SK-N-MC (cell line): ENCODE measurements at regions not wholly inside any gene's neighbourhood (a gene's known extent, or its start where the extent isn't known, plus 50 kb on each side); places are given as distances from the start of the nearest gene placed in this dataset.
"Not testable (repeated sequence)": the region's sequence is repeated elsewhere in the genome, so short reads cannot be mapped to it uniquely, and the experiment has no call there.

Source experiments
- DNase-seq: peaks from one replicate; pipeline ENCODE4 v3.0.0-alpha.2; 2011; ENCODE audit warnings: low read depth, low spot score
- H3K27ac ChIP-seq: fragments of 200-600 bp; sonication (generic); 2 replicates; pipeline ENCODE4 v1.5.1; 2016; ENCODE audit warnings: mixed run types
- H3K36me3 ChIP-seq: fragments of 200-600 bp; sonication (generic); 2 replicates; pipeline ENCODE4 v1.6.1; 2017; ENCODE audit warnings: antibody characterized with exemption, low read length, mixed read lengths; ENCODE audit not compliant: insufficient read depth
- H3K4me3 ChIP-seq: fragments of 200-600 bp; sonication (generic); 2 replicates; pipeline ENCODE4 v1.5.1; 2016
- H3K9ac ChIP-seq: fragments of 200-600 bp; sonication (generic); 2 replicates; pipeline ENCODE4 v1.8.0; 2017; ENCODE audit warnings: mixed run types, mixed read lengths; ENCODE audit not compliant: insufficient read length
- H3K9me3 ChIP-seq: fragments of 200-600 bp; sonication (generic); 2 replicates; pipeline ENCODE4 v1.6.1; 2017; ENCODE audit warnings: low read depth, mild to moderate bottlenecking, antibody characterized with exemption, low read length, moderate library complexity, mixed read lengths
- EZH2 ChIP-seq: fragments of 200-600 bp; sonication (generic); IDR thresholded peaks from one replicate; pipeline ENCODE4 v1.6.1; 2017; ENCODE audit warnings: antibody characterized with exemption
- FOXP2 ChIP-seq: optimal IDR thresholded peaks from 2 replicates; pipeline ENCODE3; 2011; ENCODE audit warnings: mild to moderate bottlenecking, moderate library complexity; ENCODE audit not compliant: insufficient read depth; ENCODE audit errors: extremely low read length, control extremely low read depth
- POLR2AphosphoS5 ChIP-seq: IDR thresholded peaks from 2 replicates; pipeline ENCODE4 v1.6.1; 2012; ENCODE audit warnings: mild to moderate bottlenecking, low read depth, low read length, borderline replicate concordance

- H3K4me3 ChIP-seq: no peak overlapping the region
- H3K9me3 ChIP-seq: no peaks in the 10 kb centered on the region
- DNase-seq: no peak
- no peaks in the 10 kb centered on the region for H3K36me3 ChIP-seq
- no peak overlapping the region for H3K9ac ChIP-seq
- no peak for TF ChIP-seq FOXP2
- no peak overlapping the region for H3K27ac ChIP-seq
These were observed 1838.1 kb upstream of the DEFB115 start for GRCh38 chr20:29419378-29419777.

DNA sequence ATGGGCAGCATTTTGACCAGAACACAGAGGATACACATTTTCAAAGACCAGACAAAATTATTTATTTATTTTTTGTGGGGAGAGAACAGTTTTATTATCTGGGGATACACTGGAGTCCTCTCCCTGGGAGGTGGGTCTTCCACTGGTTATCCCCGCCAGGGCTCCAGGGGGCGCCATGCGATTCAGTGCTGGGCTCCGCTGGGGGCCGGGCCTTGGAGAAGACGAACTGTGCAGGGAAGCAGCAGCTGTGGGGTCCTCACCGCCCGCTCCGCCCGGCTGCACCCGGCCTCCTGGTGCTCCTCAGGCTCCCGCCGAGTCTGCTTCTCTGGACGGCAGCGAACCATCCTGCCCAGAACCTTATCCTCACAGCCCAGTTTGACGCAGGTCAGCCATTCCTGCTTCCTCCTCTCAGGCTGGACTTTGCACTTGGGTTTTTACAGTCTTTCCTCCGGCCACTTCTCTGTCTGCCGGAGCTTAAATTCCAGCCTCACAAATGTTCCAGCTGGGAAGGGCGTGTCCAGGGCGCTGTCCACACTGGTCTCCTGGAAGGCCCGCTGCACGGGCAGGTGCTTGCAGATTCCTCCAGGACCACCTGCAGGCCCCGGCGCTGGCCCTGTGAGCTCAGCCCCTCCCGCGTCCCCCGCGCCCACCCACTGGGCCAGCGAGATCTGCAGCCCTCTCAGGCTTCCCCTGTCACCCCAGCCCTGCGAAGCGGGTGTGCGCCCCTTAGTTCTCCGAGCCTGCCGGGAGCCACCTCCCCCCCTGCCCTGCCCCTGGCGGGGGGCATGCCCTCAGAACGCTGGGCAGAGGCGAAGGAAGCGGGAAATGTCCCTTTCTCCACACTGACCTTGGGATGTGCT lies 1830.0 kb upstream of the DEFB115 start:
- TF ChIP-seq POLR2AphosphoS5 (no peak), EZH2 (no peak), FOXP2 (no peak)
- H3K27ac ChIP-seq: no peak overlapping the region
- H3K9me3 ChIP-seq: no peaks in the 10 kb centered on the region
- H3K9ac ChIP-seq: no peak overlapping the region
- no peak overlapping the region for H3K4me3 ChIP-seq
- H3K36me3 ChIP-seq: no peaks in the 10 kb centered on the region
- no peak for DNase-seq

DNA sequence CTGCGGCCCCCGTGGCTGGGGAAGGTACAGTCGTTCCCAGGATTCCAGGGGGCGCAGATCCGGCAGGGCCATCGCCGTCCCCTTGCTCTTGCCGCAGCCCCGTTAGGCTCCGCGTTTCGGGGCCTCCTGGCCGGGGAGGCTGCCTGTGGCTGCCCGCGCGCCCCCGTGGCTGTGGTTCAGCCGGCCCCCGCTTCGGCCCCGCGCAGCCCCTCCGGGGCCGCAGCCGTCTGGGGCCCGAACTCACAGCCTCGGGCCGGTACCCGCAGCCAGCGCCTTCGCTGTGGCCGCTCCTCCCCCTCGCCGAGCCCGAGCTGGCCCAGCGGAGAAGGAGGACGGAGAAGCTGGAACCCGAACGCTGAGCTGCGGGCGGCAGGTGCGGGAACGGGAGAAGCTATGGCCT lies 1826.9 kb upstream of the DEFB115 start:
- H3K4me3 ChIP-seq: no peak overlapping the region
- H3K9ac ChIP-seq: no peak overlapping the region
- no peak for DNase-seq

DNA sequence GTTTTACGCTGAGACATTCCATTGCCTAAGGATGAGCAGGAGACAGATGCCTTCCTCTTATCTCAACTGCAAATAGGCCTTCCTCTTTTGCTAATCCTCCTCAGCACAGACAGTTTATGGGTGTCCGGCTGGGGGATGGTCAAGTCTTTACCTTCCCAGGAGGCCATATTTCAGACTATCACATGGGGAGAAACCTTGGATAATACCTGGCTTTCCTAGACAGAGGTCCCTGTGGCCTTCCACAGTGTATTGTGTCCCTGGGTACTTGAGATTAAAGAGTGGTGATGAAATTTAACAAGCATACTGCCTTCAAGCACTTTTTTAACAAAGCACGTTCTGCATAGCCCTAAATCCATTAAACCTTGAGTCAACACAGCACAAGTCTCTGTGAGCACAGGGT lies 1816.7 kb upstream of the DEFB115 start:
- not testable (repeated sequence) for H3K9me3 ChIP-seq, H3K4me3 ChIP-seq, H3K27ac ChIP-seq, H3K9ac ChIP-seq, H3K36me3 ChIP-seq, DNase-seq

More for the DNA sequence above, 1826.9 kb upstream of the DEFB115 start:
- TF ChIP-seq FOXP2: no peak
- TF ChIP-seq POLR2AphosphoS5: no peak
- no peak for TF ChIP-seq EZH2
- H3K36me3 ChIP-seq: no peaks in the 10 kb centered on the region
- no peak overlapping the region for H3K27ac ChIP-seq
- no peaks in the 10 kb centered on the region for H3K9me3 ChIP-seq

GRCh38 chr20:29443206-29443781 lies 1814.2 kb upstream of the DEFB115 start:
- H3K4me3 ChIP-seq, H3K9me3 ChIP-seq, DNase-seq, H3K36me3 ChIP-seq, H3K27ac ChIP-seq, H3K9ac ChIP-seq: not testable (repeated sequence)

- Histone ChIP-seq H3K9ac (no peak overlapping the region), H3K36me3 (no peaks in the 10 kb centered on the region), H3K4me3 (no peak overlapping the region), H3K9me3 (no peaks in the 10 kb centered on the region), H3K27ac (no peak overlapping the region)
- no peak for DNase-seq
- TF ChIP-seq EZH2 (no peak), FOXP2 (no peak), POLR2AphosphoS5 (no peak)
These were observed 1813.6 kb upstream of the DEFB115 start for GRCh38 chr20:29443819-29444218.

- peak; percentile 13; the same call in 1 of the 2 replicates for TF ChIP-seq POLR2AphosphoS5
- not testable (repeated sequence) for H3K9me3 ChIP-seq, H3K4me3 ChIP-seq, H3K27ac ChIP-seq, DNase-seq, H3K9ac ChIP-seq, H3K36me3 ChIP-seq
These were observed 1812.2 kb upstream of the DEFB115 start for GRCh38 chr20:29445050-29445907.

DNA sequence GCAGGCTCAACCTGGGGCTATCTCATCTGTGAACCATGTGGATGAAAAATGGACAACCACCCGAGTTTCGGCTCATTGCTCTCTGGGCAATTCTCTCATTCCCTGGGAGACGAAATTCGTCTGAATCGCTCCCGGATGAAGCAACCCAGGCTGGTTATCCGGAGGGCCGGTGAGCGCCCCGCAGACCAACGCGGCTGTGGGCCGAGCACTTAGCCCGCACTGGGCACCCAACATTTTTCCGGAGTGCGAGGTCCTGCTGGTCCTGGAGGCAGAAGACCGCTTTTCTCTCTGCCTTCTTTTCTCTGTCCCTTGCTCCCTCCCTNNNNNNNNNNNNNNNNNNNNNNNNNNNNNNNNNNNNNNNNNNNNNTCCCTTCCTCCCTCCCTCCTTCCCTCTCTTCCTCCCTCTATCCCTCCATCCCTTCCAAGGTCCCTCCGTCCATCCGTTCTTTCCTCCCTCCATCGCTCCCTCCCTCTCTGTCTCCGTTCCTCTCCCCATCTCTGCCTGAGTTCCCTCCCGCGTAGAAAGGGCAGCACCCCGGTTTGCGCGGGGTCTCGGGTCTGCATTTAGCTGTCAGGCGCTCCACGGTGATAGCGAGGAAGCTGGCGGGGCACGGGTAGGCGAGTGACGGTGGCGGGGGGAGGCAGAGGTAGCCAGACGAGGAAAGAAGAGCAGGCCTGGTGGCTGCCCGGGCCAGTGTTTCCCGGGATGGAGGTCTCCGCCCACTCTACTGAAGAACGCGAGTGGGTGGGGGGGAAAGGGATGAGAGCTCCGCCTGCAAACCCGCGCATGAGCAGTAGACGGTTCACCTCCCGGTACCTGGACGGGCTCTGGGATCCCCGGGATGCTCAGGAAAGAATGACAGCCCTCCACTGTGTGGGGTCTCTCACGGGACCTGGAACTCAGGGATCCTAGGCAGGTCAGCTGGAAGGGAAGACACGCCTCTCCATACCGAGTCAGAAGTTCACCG lies 1809.7 kb upstream of the DEFB115 start:
- not testable (repeated sequence) for H3K4me3 ChIP-seq, H3K27ac ChIP-seq, H3K36me3 ChIP-seq, H3K9me3 ChIP-seq, H3K9ac ChIP-seq, DNase-seq
